A673 (cell line): ENCODE measurements at regions not wholly inside any gene's neighbourhood (a gene's known extent, or its start where the extent isn't known, plus 50 kb on each side); places are given as distances from the start of the nearest gene placed in this dataset.

Experiments
- EZH2 ChIP-seq: fragments of 200-600 bp; sonication (generic); IDR thresholded peaks from 2 replicates; pipeline ENCODE4 v1.6.1; 2017; ENCODE audit warnings: borderline replicate concordance, low read depth, mild to moderate bottlenecking, mixed read lengths, antibody characterized with exemption, low read length; ENCODE audit not compliant: poor library complexity, severe bottlenecking
- TF ChIP-seq, protein P1 (sequence below): fragments of 300-800, 200-600 bp; sonication (generic); conservative IDR thresholded peaks from 2 replicates; pipeline ENCODE4 v1.5.1; 2017; ENCODE audit warnings: low read depth, mild to moderate bottlenecking, antibody characterized with exemption, low read length, moderate library complexity, mixed read lengths

DNA sequence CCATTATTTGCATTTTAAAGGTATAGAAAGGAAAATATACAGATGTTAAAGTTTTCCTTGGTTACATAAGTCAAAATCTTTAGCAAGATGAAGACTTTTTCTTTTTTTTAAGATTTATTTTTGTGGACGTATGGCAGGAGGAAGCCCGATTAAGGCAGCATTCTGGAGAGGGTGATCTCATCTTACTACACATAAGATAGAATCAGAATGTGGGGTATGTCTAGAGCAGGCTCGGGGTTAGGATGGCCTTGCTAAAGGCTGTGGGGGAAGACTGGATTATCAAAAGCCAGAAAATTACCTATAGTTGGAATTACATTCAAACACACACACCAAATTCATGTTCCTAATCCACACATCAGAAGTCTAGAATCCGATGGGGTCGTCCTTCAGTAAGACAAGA is 79.6 kb upstream of the OTOGL start:
- TF ChIP-seq, protein P1, sequence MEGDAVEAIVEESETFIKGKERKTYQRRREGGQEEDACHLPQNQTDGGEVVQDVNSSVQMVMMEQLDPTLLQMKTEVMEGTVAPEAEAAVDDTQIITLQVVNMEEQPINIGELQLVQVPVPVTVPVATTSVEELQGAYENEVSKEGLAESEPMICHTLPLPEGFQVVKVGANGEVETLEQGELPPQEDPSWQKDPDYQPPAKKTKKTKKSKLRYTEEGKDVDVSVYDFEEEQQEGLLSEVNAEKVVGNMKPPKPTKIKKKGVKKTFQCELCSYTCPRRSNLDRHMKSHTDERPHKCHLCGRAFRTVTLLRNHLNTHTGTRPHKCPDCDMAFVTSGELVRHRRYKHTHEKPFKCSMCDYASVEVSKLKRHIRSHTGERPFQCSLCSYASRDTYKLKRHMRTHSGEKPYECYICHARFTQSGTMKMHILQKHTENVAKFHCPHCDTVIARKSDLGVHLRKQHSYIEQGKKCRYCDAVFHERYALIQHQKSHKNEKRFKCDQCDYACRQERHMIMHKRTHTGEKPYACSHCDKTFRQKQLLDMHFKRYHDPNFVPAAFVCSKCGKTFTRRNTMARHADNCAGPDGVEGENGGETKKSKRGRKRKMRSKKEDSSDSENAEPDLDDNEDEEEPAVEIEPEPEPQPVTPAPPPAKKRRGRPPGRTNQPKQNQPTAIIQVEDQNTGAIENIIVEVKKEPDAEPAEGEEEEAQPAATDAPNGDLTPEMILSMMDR: no peak
- TF ChIP-seq EZH2: no peak
